Stimulated activated CD4-positive, alpha-beta T cell treated with anti-CD3 and anti-CD28 coated beads, Interleukin-4, amount 100 ng/mL, for 24 hours (primary cell): ENCODE measurements at regions not wholly inside any gene's neighbourhood (a gene's known extent, or its start where the extent isn't known, plus 50 kb on each side); places are given as distances from the start of the nearest gene placed in this dataset.
A peak's percentile ranks its signal among the peaks of the same experiment; 100 is the strongest.
"Not testable (repeated sequence)": the region's sequence is repeated elsewhere in the genome, so short reads cannot be mapped to it uniquely, and the experiment has no call there.

Experiments used
- DNase-seq: peaks from one replicate; pipeline ENCODE4 v3.0.0-alpha.2; 2020

GRCh38 chr2:239801404-239802184, 223.5 kb downstream of the NDUFA10 start:
- no peak for DNase-seq

- no peak for DNase-seq
These were observed 224.3 kb downstream of the NDUFA10 start for GRCh38 chr2:239800785-239801386.

- DNase-seq = no peak
These were observed 227.8 kb downstream of the NDUFA10 start for GRCh38 chr2:239797316-239797715.

GRCh38 chr2:239795761-239796160, 229.4 kb downstream of the NDUFA10 start:
- not testable (repeated sequence) for DNase-seq

- DNase-seq = no peak
These were observed 231.3 kb downstream of the NDUFA10 start for GRCh38 chr2:239793836-239794235.

GRCh38 chr2:239793086-239793485, 232.1 kb downstream of the NDUFA10 start:
- DNase-seq = no peak

- DNase-seq = no peak
These were observed 232.6 kb downstream of the NDUFA10 start for GRCh38 chr2:239792405-239793084.

GRCh38 chr2:239791526-239792404, 233.4 kb downstream of the NDUFA10 start:
- no peak for DNase-seq

- DNase-seq = no peak
These were observed 234.4 kb downstream of the NDUFA10 start for GRCh38 chr2:239790721-239791120.

GRCh38 chr2:239790313-239790712, 234.8 kb downstream of the NDUFA10 start:
- DNase-seq = no peak

- DNase-seq = no peak
These were observed 235.4 kb downstream of the NDUFA10 start for GRCh38 chr2:239789711-239790110.

GRCh38 chr2:239788576-239789098, 236.5 kb downstream of the NDUFA10 start:
- no peak for DNase-seq

GRCh38 chr2:239787538-239788050, 237.5 kb downstream of the NDUFA10 start:
- no peak for DNase-seq

- no peak for DNase-seq
These were observed 238.4 kb downstream of the NDUFA10 start for GRCh38 chr2:239786791-239787190.

- no peak for DNase-seq
These were observed 243.7 kb downstream of the NDUFA10 start for GRCh38 chr2:239781454-239781853.

- DNase-seq = peak; percentile 0
These were observed 244.7 kb downstream of the NDUFA10 start for GRCh38 chr2:239780236-239780994.

- no peak for DNase-seq
These were observed 245.6 kb downstream of the NDUFA10 start for GRCh38 chr2:239779584-239779983.

- DNase-seq = no peak
These were observed 246.1 kb downstream of the NDUFA10 start for GRCh38 chr2:239778861-239779558.

GRCh38 chr2:239778042-239778851, 246.9 kb downstream of the NDUFA10 start:
- no peak for DNase-seq

- no peak for DNase-seq
These were observed 247.9 kb downstream of the NDUFA10 start for GRCh38 chr2:239777219-239777618.
